ENCODE measurements at regions not wholly inside any gene's neighbourhood (a gene's known extent, or its start where the extent isn't known, plus 50 kb on each side); places are given as distances from the start of the nearest gene placed in this dataset.
"Not testable (repeated sequence)": the region's sequence is repeated elsewhere in the genome, so short reads cannot be mapped to it uniquely, and the experiment has no call there.

GRCh38 chr13:58906329-58907007, 1257.3 kb downstream of the DIAPH3 start:
- no peak for DNase-seq (ENCODE audit: low read depth in 2 of 2)

- DNase-seq (ENCODE audit: low read depth in 2 of 2) = no peak
Measured at GRCh38 chr13:58907347-58907746, 1256.4 kb downstream of the DIAPH3 start.

GRCh38 chr13:58908019-58908679, 1255.6 kb downstream of the DIAPH3 start:
- DNase-seq (ENCODE audit: low read depth in 2 of 2) = no peak

- no peak for DNase-seq (ENCODE audit: low read depth in 2 of 2)
Measured at GRCh38 chr13:58919551-58919950, 1244.2 kb downstream of the DIAPH3 start.

GRCh38 chr13:58921129-58921528, 1242.6 kb downstream of the DIAPH3 start:
- DNase-seq (ENCODE audit: low read depth in 2 of 2) = no peak

GRCh38 chr13:58926858-58927257, 1236.9 kb downstream of the DIAPH3 start:
- no peak for DNase-seq (ENCODE audit: low read depth in 2 of 2)

GRCh38 chr13:58933475-58933874, 1230.3 kb downstream of the DIAPH3 start:
- no peak for DNase-seq (ENCODE audit: low read depth in 2 of 2)

GRCh38 chr13:58935689-58936088, 1228.0 kb downstream of the DIAPH3 start:
- no peak for DNase-seq (ENCODE audit: low read depth in 2 of 2)

- no peak for DNase-seq (ENCODE audit: low read depth in 2 of 2)
Measured at GRCh38 chr13:58946274-58946673, 1217.5 kb downstream of the DIAPH3 start.

- DNase-seq (ENCODE audit: low read depth in 2 of 2) = no peak
Measured at GRCh38 chr13:58949646-58950045, 1214.1 kb downstream of the DIAPH3 start.

GRCh38 chr13:58950911-58951310, 1212.8 kb downstream of the DIAPH3 start:
- DNase-seq (ENCODE audit: low read depth in 2 of 2) = no peak

GRCh38 chr13:58953638-58954037, 1210.1 kb downstream of the DIAPH3 start:
- DNase-seq (ENCODE audit: low read depth in 2 of 2) = no peak

GRCh38 chr13:58955546-58956385, 1208.0 kb downstream of the DIAPH3 start:
- no peak for DNase-seq (ENCODE audit: low read depth in 2 of 2)

GRCh38 chr13:58958097-58958496, 1205.6 kb downstream of the DIAPH3 start:
- not testable (repeated sequence) for DNase-seq (ENCODE audit: low read depth in 2 of 2)

- no peak for DNase-seq (ENCODE audit: low read depth in 2 of 2)
Measured at GRCh38 chr13:58960888-58961287, 1202.8 kb downstream of the DIAPH3 start.

- DNase-seq (ENCODE audit: low read depth in 2 of 2) = no peak
Measured at GRCh38 chr13:58963321-58963720, 1200.4 kb downstream of the DIAPH3 start.

GRCh38 chr13:58964048-58964447, 1199.7 kb downstream of the DIAPH3 start:
- no peak for DNase-seq (ENCODE audit: low read depth in 2 of 2)

GRCh38 chr13:58977085-58977484, 1186.6 kb downstream of the DIAPH3 start:
- no peak for DNase-seq (ENCODE audit: low read depth in 2 of 2)

- no peak for DNase-seq (ENCODE audit: low read depth in 2 of 2)
Measured at GRCh38 chr13:58978331-58978730, 1185.4 kb downstream of the DIAPH3 start.

GRCh38 chr13:58979851-58980250, 1183.9 kb downstream of the DIAPH3 start:
- DNase-seq (ENCODE audit: low read depth in 2 of 2) = no peak

- DNase-seq (ENCODE audit: low read depth in 2 of 2) = no peak
Measured at GRCh38 chr13:58985845-58986244, 1177.9 kb downstream of the DIAPH3 start.

GRCh38 chr13:58989556-58989955, 1174.2 kb downstream of the DIAPH3 start:
- DNase-seq (ENCODE audit: low read depth in 2 of 2) = no peak

Data from activated CD4-positive, alpha-beta T cell treated with anti-CD3 and anti-CD28 coated beads for 24 hours (primary cell).